Keratinocyte (primary cell): ENCODE measurements at regions not wholly inside any gene's neighbourhood (a gene's known extent, or its start where the extent isn't known, plus 50 kb on each side); places are given as distances from the start of the nearest gene placed in this dataset.

Source experiments
- DNase-seq: peaks from one replicate; pipeline ENCODE4 v3.0.0-alpha.2; 2011; ENCODE audit warnings: low read depth, missing footprints, low spot score
- FAIRE-seq: peaks from 2 replicates; lab custom pipeline; 2011; peaks lifted over from hg19 to GRCh38; lab: Jason Lieb, UNC
- H2AFZ ChIP-seq: 2 replicates; pipeline ENCODE4 v1.6.0; 2012; ENCODE audit warnings: low read length, control low read depth, inconsistent platforms; ENCODE audit not compliant: control insufficient read depth
- H3K27ac ChIP-seq: 2 replicates; pipeline ENCODE4 v1.5.1; 2011; ENCODE audit warnings: low read length; ENCODE audit not compliant: control insufficient read depth, insufficient read depth
- H3K27me3 ChIP-seq: 3 replicates; pipeline ENCODE4 v1.6.0; 2011; ENCODE audit warnings: low read length; ENCODE audit not compliant: control insufficient read depth, insufficient read depth; ENCODE audit errors: extremely low read depth
- H3K36me3 ChIP-seq, 2 experiments: 2 replicates in 1 of 2; 3 replicates in 1 of 2; pipeline ENCODE4 v1.5.1; 2011; ENCODE audit warnings: low read length in 2 of 2, mild to moderate bottlenecking in 1 of 2; ENCODE audit not compliant: control insufficient read depth in 2 of 2, insufficient read depth in 2 of 2; ENCODE audit errors: extremely low read depth in 1 of 2
- H3K4me1 ChIP-seq: 3 replicates; pipeline ENCODE4 v1.5.1; 2011; ENCODE audit warnings: low read length; ENCODE audit not compliant: control insufficient read depth, insufficient read depth; ENCODE audit errors: extremely low read depth
- H3K4me2 ChIP-seq: 3 replicates; pipeline ENCODE4 v1.6.0; 2011; ENCODE audit warnings: low read depth, low read length; ENCODE audit not compliant: control insufficient read depth, insufficient read depth; ENCODE audit errors: extremely low read depth
- H3K4me3 ChIP-seq, 3 experiments: fragments of 200-600 bp in 1 of 3; sonication (generic) in 1 of 3; 2 replicates in 2 of 3; 3 replicates in 1 of 3; pipeline ENCODE4 v1.5.1; 2011 to 2016; ENCODE audit warnings: low read length in 3 of 3, mild to moderate bottlenecking in 3 of 3, control low read depth in 2 of 3, inconsistent platforms in 1 of 3, low read depth in 1 of 3, mixed read lengths in 1 of 3, mixed run types in 1 of 3, moderate library complexity in 1 of 3; ENCODE audit not compliant: control insufficient read depth in 2 of 3, insufficient read depth in 2 of 3; ENCODE audit errors: extremely low read depth in 1 of 3
- H3K79me2 ChIP-seq: 2 replicates; pipeline ENCODE4 v1.6.0; 2012; ENCODE audit warnings: low read length; ENCODE audit not compliant: control insufficient read depth, insufficient read depth
- H3K9ac ChIP-seq: 3 replicates; pipeline ENCODE4 v1.6.0; 2011; ENCODE audit warnings: low read length; ENCODE audit not compliant: control insufficient read depth, insufficient read depth; ENCODE audit errors: extremely low read depth
- H3K9me1 ChIP-seq: 3 replicates; pipeline ENCODE4 v1.6.0; 2011; ENCODE audit warnings: low read length; ENCODE audit not compliant: control insufficient read depth, insufficient read depth; ENCODE audit errors: extremely low read depth
- H3K9me3 ChIP-seq: 2 replicates; pipeline ENCODE4 v1.5.1; 2012; ENCODE audit warnings: low read depth, low read length; ENCODE audit not compliant: control insufficient read depth
- H4K20me1 ChIP-seq: 3 replicates; pipeline ENCODE4 v1.6.0; 2011; ENCODE audit warnings: low read length; ENCODE audit not compliant: control insufficient read depth, insufficient read depth; ENCODE audit errors: extremely low read depth
- EZH2 ChIP-seq: IDR thresholded peaks from one replicate; pipeline ENCODE4 v1.6.1; 2012; ENCODE audit warnings: inconsistent platforms, mild to moderate bottlenecking, low read length, moderate library complexity
- dilution Hi-C: fragments of 300-500 bp; cut with MboI; formaldehyde crosslinking; loops from one replicate; pipeline ENCODE4 v1.7.0; 2020; ENCODE audit warnings: low sequenced_read_pairs; ENCODE audit not compliant: extremely low pct_ligation_motif_present
- TF ChIP-seq, protein P1 (sequence below), 3 experiments: IDR thresholded peaks in 1 of 3; conservative IDR thresholded peaks in 1 of 3; optimal IDR thresholded peaks in 1 of 3; 2 replicates in 2 of 3; 3 replicates in 1 of 3; pipeline versions ENCODE3 to v1.5.1; 2011; ENCODE audit warnings: low read length in 3 of 3, mild to moderate bottlenecking in 3 of 3, moderate library complexity in 2 of 3, control low read depth in 1 of 3, inconsistent platforms in 1 of 3; ENCODE audit not compliant: insufficient read depth in 2 of 3; ENCODE audit errors: extremely low read depth in 1 of 3

DNA sequence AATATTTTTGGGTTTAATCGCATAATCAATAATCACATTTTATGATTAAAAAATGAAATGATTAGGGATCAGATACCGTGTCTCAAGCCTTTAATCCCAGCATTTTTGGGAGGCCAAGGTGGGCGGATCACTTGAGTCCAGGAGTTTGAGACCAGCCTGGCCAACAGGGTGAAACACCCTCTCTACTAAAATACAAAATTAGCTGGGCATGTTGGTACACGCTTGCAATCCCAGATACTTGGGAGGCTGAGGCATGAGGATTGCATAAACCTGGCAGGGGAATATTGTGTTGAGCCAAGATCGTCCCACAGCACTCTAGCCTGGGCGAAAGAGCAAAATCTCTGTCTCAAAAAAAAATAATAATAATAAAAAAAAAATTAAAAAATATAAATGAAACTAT, 1581.4 kb downstream of the KCNT2 start:
- no peak overlapping the region for H3K4me3 ChIP-seq
- H3K9me1 ChIP-seq, result no peaks in the 10 kb centered on the region
- H2AFZ ChIP-seq, result no peak overlapping the region
- TF ChIP-seq, protein P1, sequence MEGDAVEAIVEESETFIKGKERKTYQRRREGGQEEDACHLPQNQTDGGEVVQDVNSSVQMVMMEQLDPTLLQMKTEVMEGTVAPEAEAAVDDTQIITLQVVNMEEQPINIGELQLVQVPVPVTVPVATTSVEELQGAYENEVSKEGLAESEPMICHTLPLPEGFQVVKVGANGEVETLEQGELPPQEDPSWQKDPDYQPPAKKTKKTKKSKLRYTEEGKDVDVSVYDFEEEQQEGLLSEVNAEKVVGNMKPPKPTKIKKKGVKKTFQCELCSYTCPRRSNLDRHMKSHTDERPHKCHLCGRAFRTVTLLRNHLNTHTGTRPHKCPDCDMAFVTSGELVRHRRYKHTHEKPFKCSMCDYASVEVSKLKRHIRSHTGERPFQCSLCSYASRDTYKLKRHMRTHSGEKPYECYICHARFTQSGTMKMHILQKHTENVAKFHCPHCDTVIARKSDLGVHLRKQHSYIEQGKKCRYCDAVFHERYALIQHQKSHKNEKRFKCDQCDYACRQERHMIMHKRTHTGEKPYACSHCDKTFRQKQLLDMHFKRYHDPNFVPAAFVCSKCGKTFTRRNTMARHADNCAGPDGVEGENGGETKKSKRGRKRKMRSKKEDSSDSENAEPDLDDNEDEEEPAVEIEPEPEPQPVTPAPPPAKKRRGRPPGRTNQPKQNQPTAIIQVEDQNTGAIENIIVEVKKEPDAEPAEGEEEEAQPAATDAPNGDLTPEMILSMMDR (optimal IDR thresholded peaks at IDR 0.05 in 1 of 3, IDR thresholded peaks at IDR 0.05 in 1 of 3, conservative IDR thresholded peaks at IDR 0.05 in 1 of 3; ENCODE audit: extremely low read depth in 1 of 3, insufficient read depth in 2 of 3, low read length in 3 of 3), result no peak
- TF ChIP-seq EZH2, result no peak
- no peaks in the 10 kb centered on the region for H4K20me1 ChIP-seq
- H3K27ac ChIP-seq, result no peak overlapping the region
- no peaks in the 10 kb centered on the region for H3K27me3 ChIP-seq
- H3K4me2 ChIP-seq, result no peak overlapping the region
- H3K9me3 ChIP-seq, result no peaks in the 10 kb centered on the region
- H3K36me3 ChIP-seq, result no peaks in the 10 kb centered on the region
- no peak for FAIRE-seq
- H3K9ac ChIP-seq, result no peak overlapping the region
- H3K4me1 ChIP-seq, result no peaks in the 10 kb centered on the region
- dilution Hi-C loops, result no loop called here
- no peak for DNase-seq
- no peaks in the 10 kb centered on the region for H3K79me2 ChIP-seq

DNA sequence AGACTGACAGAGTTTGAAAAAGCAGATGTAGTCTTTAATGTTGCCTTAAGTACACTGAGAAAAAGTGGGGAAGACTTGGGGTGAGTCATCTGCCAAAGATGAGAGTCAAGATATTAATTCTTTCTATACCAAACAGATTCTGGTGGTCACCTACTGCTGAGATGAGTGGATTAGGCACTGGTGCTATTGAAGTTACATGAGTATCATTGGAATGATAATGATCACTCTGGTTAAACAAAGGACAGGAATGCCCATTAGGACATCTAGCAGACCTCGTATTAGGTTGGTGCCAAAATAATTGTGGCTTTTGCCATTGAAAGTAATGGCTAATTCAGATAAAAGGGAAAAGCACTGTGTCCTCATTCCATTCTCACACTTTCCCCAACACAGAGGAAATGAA, 1588.9 kb downstream of the KCNT2 start:
- TF ChIP-seq, protein P1 (optimal IDR thresholded peaks at IDR 0.05 in 1 of 3, IDR thresholded peaks at IDR 0.05 in 1 of 3, conservative IDR thresholded peaks at IDR 0.05 in 1 of 3; ENCODE audit: extremely low read depth in 1 of 3, insufficient read depth in 2 of 3, low read length in 3 of 3), result no peak
- no peak for TF ChIP-seq EZH2
- Histone ChIP-seq H3K9me1 (no peaks in the 10 kb centered on the region), H3K27me3 (no peaks in the 10 kb centered on the region), H3K4me3 (no peak overlapping the region), H3K9ac (no peak overlapping the region), H3K27ac (no peak overlapping the region), H2AFZ (no peak overlapping the region), H3K36me3 (no peaks in the 10 kb centered on the region), H3K9me3 (no peaks in the 10 kb centered on the region), H4K20me1 (no peaks in the 10 kb centered on the region), H3K79me2 (no peaks in the 10 kb centered on the region), H3K4me1 (no peaks in the 10 kb centered on the region), H3K4me2 (no peak overlapping the region)
- DNase-seq (no peak), FAIRE-seq (no peak)
- dilution Hi-C loops, result no loop called here
